ENCODE measurements at regions not wholly inside any gene's neighbourhood (a gene's known extent, or its start where the extent isn't known, plus 50 kb on each side); places are given as distances from the start of the nearest gene placed in this dataset.

GRCh38 chr13:109862627-109863026, 76.2 kb upstream of the IRS2 start:
- TF ChIP-seq TAF1 (IDR thresholded peaks at IDR 0.05; ENCODE audit: borderline replicate concordance, low read depth, low read length), result no peak
- TF ChIP-seq POLR2A (IDR thresholded peaks at IDR 0.05; ENCODE audit: low read depth, low read length), result no peak
- TF ChIP-seq POLR2AphosphoS5 (IDR thresholded peaks at IDR 0.05; ENCODE audit: low read depth, low read length), result no peak

All from GM12892 (cell line).